HG03066 (cell line): ENCODE measurements at regions not wholly inside any gene's neighbourhood (a gene's known extent, or its start where the extent isn't known, plus 50 kb on each side); places are given as distances from the start of the nearest gene placed in this dataset.

ENCODE experiments used
- ATAC-seq: cut with Tn5 transposase; IDR thresholded peaks from one replicate; pipeline ENCODE4 v1.9.1; 2021; ENCODE audit warnings: low read depth; ENCODE audit not compliant: unreplicated experiment

DNA sequence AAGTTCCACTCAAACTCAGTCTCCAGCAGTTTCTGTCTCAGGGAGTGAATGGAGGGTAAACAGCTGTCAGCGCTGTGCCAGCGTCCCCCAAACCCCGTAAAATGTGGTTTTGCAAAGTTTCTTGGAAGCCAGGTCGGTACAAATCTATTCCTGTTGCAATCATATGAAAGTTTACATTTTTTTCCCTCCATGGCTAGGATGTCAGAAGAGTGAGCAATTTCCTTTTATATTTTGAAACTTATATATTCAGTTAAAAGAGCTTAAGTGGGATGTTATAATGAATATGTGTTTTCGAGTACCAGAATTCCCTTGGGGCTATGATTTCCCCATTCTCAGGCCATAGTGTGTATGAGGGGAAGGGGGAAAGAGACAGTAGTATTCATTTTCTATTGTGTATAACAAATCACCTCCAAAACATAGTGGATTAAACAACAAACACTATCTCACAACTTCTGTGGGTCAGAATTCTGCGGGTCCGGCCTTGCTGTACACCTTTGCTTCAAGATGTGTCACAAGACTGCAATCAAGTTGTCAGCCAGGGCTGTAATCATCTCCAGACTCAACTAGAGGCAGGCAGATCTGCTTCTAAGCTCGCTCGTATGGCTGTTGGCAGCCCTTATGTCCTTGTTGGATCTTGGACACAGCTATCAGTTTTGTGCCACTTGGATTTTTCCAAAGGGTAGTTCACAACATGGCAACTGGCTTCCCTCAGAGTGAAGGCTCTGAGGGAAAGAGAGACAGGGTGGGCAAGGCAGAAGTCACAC lies 107.4 kb downstream of the SNX18 start:
- no peak for ATAC-seq

DNA sequence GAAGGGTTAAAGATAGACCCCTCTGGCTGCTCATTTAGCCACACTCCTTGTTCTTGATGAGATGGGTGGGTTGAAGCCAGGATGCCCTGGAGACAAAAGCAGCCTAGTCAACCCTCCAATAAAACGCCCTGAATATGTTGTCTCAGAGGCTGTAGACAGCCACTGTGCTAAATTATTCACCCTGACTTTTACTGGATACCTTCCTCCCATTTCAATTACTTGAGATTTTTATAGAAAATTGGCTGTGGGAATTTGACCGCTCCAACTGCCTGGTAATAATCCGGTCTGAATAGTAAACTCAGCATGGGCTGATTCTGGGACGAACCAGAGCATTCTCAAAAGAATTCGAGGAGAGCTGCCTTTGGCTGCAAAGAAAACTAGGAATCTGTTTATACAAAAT lies 104.2 kb downstream of the SNX18 start:
- no peak for ATAC-seq

DNA sequence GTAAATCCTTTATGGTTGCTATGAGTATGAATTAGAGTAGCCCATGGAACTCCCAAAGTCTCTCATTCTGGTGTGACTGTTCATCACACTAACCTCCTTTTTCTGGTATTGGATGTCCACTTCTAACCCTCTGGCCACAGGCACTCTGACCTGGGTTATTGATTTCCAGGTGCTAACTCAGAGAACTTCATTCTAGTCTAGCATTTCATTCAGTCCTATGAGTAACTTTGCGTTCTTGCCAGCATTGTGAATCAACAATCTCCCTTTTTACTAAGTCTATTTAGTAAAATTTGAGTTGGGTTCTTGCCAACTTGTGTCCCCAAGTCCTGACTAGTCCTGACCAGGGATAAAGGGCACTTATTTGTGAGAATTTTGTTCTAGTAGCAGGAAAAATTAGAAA lies 103.5 kb downstream of the SNX18 start:
- no peak for ATAC-seq

- ATAC-seq: no peak
Observed at GRCh38 chr5:54620141-54620933, 102.8 kb downstream of the SNX18 start.

DNA sequence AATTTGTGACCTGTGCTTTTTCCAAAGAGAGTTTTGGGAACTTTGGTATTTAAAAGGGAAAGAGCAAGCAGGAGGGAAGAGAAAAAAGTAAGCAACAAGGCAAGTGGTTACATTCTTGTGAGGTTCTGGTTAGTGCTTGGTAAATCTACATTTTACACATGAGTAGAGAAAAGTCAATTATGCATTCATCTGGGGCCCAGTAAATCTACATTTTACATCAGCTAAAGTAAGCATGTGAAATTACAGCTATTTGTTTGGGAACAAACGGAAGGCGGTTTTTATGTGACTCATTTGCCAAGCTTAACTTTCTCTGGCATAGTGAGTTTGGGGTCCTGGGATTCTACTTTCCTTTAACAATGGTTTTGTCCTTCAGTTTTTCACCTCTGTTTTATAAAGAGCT lies 102.2 kb downstream of the SNX18 start:
- ATAC-seq: no peak

DNA sequence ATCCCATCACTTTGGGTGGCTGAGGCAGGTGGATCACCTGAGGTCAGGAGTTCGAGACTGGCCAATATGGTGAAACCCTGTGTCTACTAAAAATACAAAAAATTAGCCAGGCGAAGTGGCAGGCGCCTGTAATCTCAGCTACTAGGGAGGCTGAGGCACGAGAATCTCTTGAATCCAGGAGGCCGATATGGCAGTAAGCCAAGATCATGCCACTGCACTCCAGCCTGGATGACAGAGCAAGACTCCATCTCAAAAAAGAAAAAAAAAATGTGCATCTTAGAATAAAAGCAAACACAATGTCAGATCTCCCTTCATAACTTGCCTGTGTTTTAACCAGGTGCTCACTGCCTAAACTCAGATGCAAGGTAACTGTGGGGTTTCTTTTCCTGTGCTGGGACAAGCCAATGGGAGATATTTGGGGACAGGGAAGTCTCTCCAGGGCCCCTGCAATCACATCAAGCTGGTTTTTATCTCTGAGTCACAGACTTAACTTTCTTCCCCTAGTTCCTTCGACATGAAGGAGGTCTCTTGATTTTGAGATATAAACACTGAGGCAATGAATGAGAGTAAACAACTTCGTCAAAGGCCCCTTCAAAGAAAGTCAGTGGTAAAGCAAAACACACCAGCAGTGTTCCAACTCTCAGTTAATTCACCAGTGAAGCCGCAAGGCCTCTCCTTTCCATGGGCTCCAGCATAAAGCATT lies 99.1 kb downstream of the SNX18 start:
- ATAC-seq: no peak

DNA sequence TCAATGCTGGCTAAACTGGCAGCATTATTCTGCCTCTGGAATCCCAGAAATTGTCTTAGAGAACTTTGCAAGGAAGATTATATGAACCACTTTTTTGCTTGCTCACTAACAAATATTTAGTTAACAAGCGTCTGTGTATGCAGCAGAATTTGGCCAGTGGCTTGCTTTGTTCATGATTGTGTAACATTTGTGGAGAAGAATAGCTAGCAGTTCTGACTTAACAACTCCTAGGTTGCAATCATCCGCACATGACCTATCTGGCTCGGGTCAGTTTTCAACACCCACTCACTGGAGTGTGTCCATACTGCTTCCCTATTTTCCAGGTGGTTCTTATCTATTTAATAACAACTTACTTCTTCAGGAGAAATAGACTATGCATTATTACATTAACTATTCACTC lies 98.5 kb downstream of the SNX18 start:
- ATAC-seq: no peak

GRCh38 chr5:54615381-54615780 lies 97.8 kb downstream of the SNX18 start:
- ATAC-seq: no peak

- no peak for ATAC-seq
Observed at GRCh38 chr5:54612711-54613110, 95.2 kb downstream of the SNX18 start.

GRCh38 chr5:54611290-54611951 lies 93.9 kb downstream of the SNX18 start:
- ATAC-seq: no peak

DNA sequence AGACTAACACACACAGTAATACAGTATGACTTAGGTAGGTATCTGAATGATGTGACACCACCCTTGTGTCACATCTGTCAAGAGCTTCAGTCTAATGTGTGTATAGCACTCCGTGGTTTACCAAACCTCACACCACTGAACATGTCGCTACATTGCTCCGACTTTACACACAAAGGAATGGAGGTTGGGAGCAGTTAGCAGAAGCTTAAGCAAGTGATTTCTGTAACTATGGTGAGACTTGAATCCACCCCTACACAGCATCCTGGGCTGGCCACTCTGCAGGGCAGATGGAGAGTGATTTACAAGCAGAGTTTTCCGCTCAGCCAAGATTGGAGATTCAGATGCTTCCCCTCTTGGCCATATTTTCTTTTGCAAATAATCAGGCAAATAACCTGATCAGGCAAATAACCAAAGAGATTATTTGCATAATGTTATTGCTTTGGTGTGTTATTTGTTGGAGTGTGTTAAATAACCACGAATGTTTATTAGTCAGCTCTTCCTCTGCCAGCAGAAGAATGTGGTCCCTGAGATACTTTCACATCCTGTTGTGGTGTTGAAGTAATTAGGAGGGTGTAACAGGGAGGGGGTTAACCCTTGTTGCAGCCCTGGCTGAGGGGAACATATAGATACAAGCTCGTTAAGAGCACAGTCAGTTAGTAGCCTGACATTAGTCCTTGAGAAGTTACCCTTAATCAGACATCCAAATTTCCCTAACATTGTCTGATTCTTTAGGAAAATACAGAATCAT lies 92.8 kb downstream of the SNX18 start:
- ATAC-seq: peak; percentile 96

- ATAC-seq: no peak
Observed at GRCh38 chr5:54608423-54609085, 91.0 kb downstream of the SNX18 start.

DNA sequence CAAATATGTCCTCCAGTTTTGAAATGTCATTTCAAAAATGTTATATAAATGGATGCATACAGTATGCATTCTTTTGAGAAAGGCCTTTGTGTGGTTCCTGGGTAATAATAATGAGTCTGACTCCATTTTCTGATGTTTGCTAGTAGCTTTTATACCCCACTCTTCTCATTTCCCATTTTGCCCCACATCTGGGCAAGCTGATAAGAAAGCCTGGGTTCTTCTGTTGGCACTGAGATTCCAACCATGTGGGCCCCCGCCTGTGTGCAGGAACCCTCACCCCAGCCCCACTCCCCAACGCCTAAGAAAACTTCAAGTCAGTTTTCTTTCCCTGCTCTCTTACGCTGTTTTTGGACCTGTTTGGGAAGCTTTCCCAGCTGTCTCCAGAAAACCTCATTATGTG lies 89.4 kb downstream of the SNX18 start:
- ATAC-seq: no peak

DNA sequence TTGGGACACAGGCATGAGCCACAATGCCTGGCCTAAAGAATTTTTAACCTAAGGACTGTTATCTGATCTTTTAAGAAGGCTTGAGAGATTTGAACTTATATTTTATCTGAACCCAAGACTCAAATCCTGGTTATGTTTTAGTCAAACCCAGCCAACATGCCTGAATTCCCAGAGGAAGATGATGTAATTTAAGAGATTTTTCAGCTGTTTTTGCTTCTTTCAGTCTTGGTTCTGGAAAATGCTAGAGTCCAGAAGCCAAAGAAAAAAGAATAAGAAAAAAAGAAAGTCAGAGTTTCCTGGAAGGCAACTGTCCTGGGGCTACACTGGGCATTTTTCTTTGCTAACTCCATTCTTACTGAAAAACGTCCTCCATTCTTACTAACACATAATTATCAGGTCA lies 85.8 kb downstream of the SNX18 start:
- ATAC-seq: no peak

DNA sequence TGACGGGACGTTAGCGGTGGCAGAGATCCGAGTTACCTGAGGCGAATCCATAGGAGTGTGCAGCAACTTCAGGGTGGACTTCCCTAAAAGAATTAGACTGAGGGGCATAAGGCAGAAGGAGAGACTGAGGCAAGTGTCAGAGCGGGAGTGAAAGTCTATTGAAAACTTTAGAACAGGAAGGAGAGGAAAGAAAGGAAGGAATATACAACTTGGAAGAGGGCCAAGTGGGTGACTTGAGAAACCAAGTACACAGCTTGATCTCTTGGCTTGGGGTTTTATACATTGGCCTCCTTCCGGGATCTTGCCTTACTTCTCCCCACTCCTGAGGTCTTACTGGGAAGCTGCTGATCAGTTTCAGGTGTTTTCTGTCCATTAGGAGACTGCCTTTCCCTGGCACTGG lies 84.9 kb downstream of the SNX18 start:
- ATAC-seq: no peak

GRCh38 chr5:54601411-54602230 lies 84.1 kb downstream of the SNX18 start:
- no peak for ATAC-seq
